Upper lobe of right lung (tissue), 1 donor: ENCODE measurements at regions not wholly inside any gene's neighbourhood (a gene's known extent, or its start where the extent isn't known, plus 50 kb on each side); places are given as distances from the start of the nearest gene placed in this dataset.

Experiments
- ATAC-seq: fragments of 200-7000 bp; cut with Tn5 transposase; one replicate; pipeline ENCODE4 v1.9.1; 2020; ENCODE audit warnings: mild to moderate bottlenecking, moderate library complexity
- DNase-seq: peaks from one replicate; pipeline ENCODE4 v3.0.0-alpha.2; 2020
- H3K27ac ChIP-seq: fragments of 200-600 bp; one replicate; pipeline ENCODE4 v1.8.0; 2022
- H3K27me3 ChIP-seq: fragments of 200-600 bp; one replicate; pipeline ENCODE4 v1.8.0; 2022; ENCODE audit warnings: mild to moderate bottlenecking
- H3K36me3 ChIP-seq: fragments of 200-600 bp; one replicate; pipeline ENCODE4 v1.8.0; 2022
- H3K4me1 ChIP-seq: fragments of 200-600 bp; one replicate; pipeline ENCODE4 v1.8.0; 2022
- H3K4me3 ChIP-seq: fragments of 200-600 bp; one replicate; pipeline ENCODE4 v1.8.0; 2022; ENCODE audit warnings: mild to moderate bottlenecking
- H3K9me3 ChIP-seq: fragments of 200-600 bp; one replicate; pipeline ENCODE4 v1.8.0; 2022
- CTCF ChIP-seq: fragments of 200-600 bp; IDR thresholded peaks from one replicate; pipeline ENCODE4 v1.8.0; 2022; ENCODE audit warnings: antibody characterized with exemption
- intact Hi-C: fragments of 100-400 bp; cut with DNase I; formaldehyde crosslinking; loops from one replicate; pipeline ENCODE4 v1.11.0; 2022
- donor health status: DM: no; HTN: yes; CAD: no; lungs with severe emphysema.

GRCh38 chr4:8682296-8682695, 89.7 kb downstream of the CPZ start:
- intact Hi-C loops: no loop called here
- no peaks in the 10 kb centered on the region for H3K9me3 ChIP-seq
- H3K4me3 ChIP-seq: no peak overlapping the region
- H3K36me3 ChIP-seq: no peaks in the 10 kb centered on the region
- no peak for TF ChIP-seq CTCF
- DNase-seq: peak; percentile 35
- H3K27ac ChIP-seq: no peak overlapping the region
- peaks cover 4% of the 10 kb centered on the region for H3K27me3 ChIP-seq
- H3K4me1 ChIP-seq: no peaks in the 10 kb centered on the region
- no peak for ATAC-seq

DNA sequence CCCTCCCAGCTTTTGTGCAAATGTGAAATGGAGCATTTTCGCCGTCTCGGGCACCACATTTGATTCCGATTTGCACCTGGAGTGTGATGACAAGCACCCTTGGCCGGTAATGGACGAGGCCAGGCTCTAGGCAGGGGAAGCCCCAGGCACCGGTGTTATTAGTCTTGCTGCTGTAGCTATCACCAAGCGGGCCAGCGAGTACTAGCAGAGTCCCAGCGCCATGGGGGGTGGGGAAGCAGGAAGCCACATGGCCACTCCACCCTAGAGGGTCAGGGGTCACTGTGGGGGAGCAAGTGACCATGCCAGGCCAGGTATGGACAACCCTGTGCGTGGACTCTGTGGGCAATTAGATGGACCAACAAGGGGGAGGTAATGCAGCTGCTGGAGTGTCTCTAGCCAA, 88.8 kb downstream of the CPZ start:
- Histone ChIP-seq H3K36me3 (no peaks in the 10 kb centered on the region), H3K27ac (no peak overlapping the region), H3K4me1 (no peaks in the 10 kb centered on the region), H3K27me3 (peaks cover 4% of the 10 kb centered on the region), H3K9me3 (no peaks in the 10 kb centered on the region), H3K4me3 (no peak overlapping the region)
- intact Hi-C loops: no loop called here
- ATAC-seq: no peak
- DNase-seq: peak; percentile 54
- no peak for TF ChIP-seq CTCF

DNA sequence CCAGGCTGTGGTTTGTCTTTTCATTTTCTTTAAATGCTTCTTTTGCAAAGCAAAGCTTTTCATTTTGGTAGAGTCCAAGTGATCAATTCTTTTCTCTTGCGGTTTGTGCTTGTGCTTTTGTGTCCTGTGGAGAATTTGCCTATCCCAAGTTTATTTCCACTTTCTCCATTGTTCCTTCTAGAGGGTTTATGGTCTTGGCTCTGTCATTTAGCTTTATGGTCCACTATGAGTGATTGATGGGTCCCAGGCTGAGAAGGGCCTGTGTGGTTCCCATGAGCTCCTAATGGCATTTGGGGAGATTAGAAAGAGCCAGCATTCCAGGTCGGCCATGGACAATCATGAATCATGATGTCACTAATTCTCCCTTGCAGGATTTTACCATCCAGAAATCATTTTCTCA, 86.5 kb downstream of the CPZ start:
- H3K27me3 ChIP-seq: no peaks in the 10 kb centered on the region
- DNase-seq (peak; percentile 1), ATAC-seq (no peak)
- H3K4me1 ChIP-seq: no peaks in the 10 kb centered on the region
- intact Hi-C loops: no loop called here
- H3K36me3 ChIP-seq: no peaks in the 10 kb centered on the region
- H3K9me3 ChIP-seq: no peaks in the 10 kb centered on the region
- no peak for TF ChIP-seq CTCF
- no peak overlapping the region for H3K4me3 ChIP-seq
- H3K27ac ChIP-seq: no peak overlapping the region

- DNase-seq (peak; percentile 48), ATAC-seq (no peak)
- H3K27me3 ChIP-seq: no peaks in the 10 kb centered on the region
- H3K4me1 ChIP-seq: no peaks in the 10 kb centered on the region
- no peak for TF ChIP-seq CTCF
- no peak overlapping the region for H3K4me3 ChIP-seq
- H3K27ac ChIP-seq: no peak overlapping the region
- H3K9me3 ChIP-seq: no peaks in the 10 kb centered on the region
- intact Hi-C loops: no loop called here
- no peaks in the 10 kb centered on the region for H3K36me3 ChIP-seq
Observed at GRCh38 chr4:8676676-8677075, 84.1 kb downstream of the CPZ start.

- Histone ChIP-seq H3K4me1 (no peaks in the 10 kb centered on the region), H3K36me3 (no peaks in the 10 kb centered on the region), H3K27me3 (no peaks in the 10 kb centered on the region), H3K27ac (no peak overlapping the region), H3K9me3 (no peaks in the 10 kb centered on the region), H3K4me3 (no peak overlapping the region)
- DNase-seq (peak; percentile 33), ATAC-seq (no peak)
- TF ChIP-seq CTCF: no peak
- intact Hi-C loops: no loop called here
Observed at GRCh38 chr4:8675906-8676305, 83.3 kb downstream of the CPZ start.

GRCh38 chr4:8675383-8675782, 82.8 kb downstream of the CPZ start:
- H3K4me3 ChIP-seq: no peak overlapping the region
- ATAC-seq: peak; percentile 53
- no peaks in the 10 kb centered on the region for H3K36me3 ChIP-seq
- H3K9me3 ChIP-seq: no peaks in the 10 kb centered on the region
- peak; percentile 57 for DNase-seq
- TF ChIP-seq CTCF: no peak
- H3K27me3 ChIP-seq: no peaks in the 10 kb centered on the region
- H3K27ac ChIP-seq: no peak overlapping the region
- no peaks in the 10 kb centered on the region for H3K4me1 ChIP-seq
- intact Hi-C loops: no loop called here
